Nephron progenitor cell (in vitro differentiated cells): ENCODE measurements at regions not wholly inside any gene's neighbourhood (a gene's known extent, or its start where the extent isn't known, plus 50 kb on each side); places are given as distances from the start of the nearest gene placed in this dataset.

Experiments
- DNase-seq: peaks from one replicate; pipeline ENCODE4 v3.0.0; 2021
- H3K27ac Mint-ChIP-seq: 2 replicates; pipeline ENCODE4 v1.8.0; 2021; ENCODE audit warnings: mild to moderate bottlenecking, moderate library complexity, mixed read lengths
- H3K27me3 Mint-ChIP-seq: 2 replicates; pipeline ENCODE4 v1.8.0; 2021; ENCODE audit warnings: mild to moderate bottlenecking, low read depth, mixed read lengths; ENCODE audit not compliant: poor library complexity
- H3K36me3 Mint-ChIP-seq: 2 replicates; pipeline ENCODE4 v1.8.0; 2021; ENCODE audit warnings: low read depth, mixed read lengths
- H3K4me1 Mint-ChIP-seq: 2 replicates; pipeline ENCODE4 v1.8.0; 2021; ENCODE audit warnings: mixed read lengths
- H3K4me3 Mint-ChIP-seq: 2 replicates; pipeline ENCODE4 v1.8.0; 2021; ENCODE audit warnings: mild to moderate bottlenecking, moderate library complexity, mixed read lengths
- H3K9me3 Mint-ChIP-seq: 2 replicates; pipeline ENCODE4 v1.8.0; 2021; ENCODE audit warnings: mild to moderate bottlenecking, moderate library complexity, mixed read lengths
- TF ChIP-seq, protein P1 (sequence below): fragments of 200-600 bp; sonication (generic); IDR thresholded peaks from 2 replicates; pipeline ENCODE4 v1.5.0; 2021; ENCODE audit warnings: antibody characterized with exemption

DNA sequence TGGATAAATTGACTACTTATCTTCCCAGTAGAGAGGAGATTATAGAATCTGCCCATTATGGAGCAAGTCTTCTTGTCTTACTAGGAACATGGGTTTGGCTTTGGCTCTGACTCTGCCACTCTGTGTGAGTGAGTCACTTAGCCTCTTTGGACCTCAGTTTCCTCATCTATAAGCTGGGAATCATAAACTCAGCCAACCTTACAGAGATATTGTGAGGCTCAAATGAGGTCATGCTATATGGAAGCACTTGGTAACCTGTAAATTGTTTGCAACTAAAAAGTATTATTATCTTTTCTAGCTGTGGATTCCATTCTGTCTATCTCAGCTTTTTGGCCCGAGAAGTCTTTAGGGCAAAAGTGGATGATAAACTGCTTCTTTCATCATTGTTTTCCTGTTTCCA, 186.8 kb upstream of the TSC22D1 start:
- Mint-ChIP-seq H3K36me3 (no peaks in the 10 kb centered on the region), H3K27ac (no peak overlapping the region), H3K4me3 (no peak overlapping the region), H3K27me3 (peaks cover 4% of the 10 kb centered on the region), H3K4me1 (peaks cover 77% of the 10 kb centered on the region), H3K9me3 (peaks cover 4% of the 10 kb centered on the region)
- no peak for DNase-seq
- TF ChIP-seq, protein P1, sequence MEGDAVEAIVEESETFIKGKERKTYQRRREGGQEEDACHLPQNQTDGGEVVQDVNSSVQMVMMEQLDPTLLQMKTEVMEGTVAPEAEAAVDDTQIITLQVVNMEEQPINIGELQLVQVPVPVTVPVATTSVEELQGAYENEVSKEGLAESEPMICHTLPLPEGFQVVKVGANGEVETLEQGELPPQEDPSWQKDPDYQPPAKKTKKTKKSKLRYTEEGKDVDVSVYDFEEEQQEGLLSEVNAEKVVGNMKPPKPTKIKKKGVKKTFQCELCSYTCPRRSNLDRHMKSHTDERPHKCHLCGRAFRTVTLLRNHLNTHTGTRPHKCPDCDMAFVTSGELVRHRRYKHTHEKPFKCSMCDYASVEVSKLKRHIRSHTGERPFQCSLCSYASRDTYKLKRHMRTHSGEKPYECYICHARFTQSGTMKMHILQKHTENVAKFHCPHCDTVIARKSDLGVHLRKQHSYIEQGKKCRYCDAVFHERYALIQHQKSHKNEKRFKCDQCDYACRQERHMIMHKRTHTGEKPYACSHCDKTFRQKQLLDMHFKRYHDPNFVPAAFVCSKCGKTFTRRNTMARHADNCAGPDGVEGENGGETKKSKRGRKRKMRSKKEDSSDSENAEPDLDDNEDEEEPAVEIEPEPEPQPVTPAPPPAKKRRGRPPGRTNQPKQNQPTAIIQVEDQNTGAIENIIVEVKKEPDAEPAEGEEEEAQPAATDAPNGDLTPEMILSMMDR = no peak

- Mint-ChIP-seq H3K27me3 (peaks cover 4% of the 10 kb centered on the region), H3K4me1 (peaks cover 59% of the 10 kb centered on the region), H3K27ac (no peak overlapping the region), H3K4me3 (no peak overlapping the region), H3K9me3 (peaks cover 4% of the 10 kb centered on the region), H3K36me3 (no peaks in the 10 kb centered on the region)
- TF ChIP-seq, protein P1 = no peak
- DNase-seq = no peak
These were observed 184.3 kb upstream of the TSC22D1 start for GRCh38 chr13:44760434-44760833.

DNA sequence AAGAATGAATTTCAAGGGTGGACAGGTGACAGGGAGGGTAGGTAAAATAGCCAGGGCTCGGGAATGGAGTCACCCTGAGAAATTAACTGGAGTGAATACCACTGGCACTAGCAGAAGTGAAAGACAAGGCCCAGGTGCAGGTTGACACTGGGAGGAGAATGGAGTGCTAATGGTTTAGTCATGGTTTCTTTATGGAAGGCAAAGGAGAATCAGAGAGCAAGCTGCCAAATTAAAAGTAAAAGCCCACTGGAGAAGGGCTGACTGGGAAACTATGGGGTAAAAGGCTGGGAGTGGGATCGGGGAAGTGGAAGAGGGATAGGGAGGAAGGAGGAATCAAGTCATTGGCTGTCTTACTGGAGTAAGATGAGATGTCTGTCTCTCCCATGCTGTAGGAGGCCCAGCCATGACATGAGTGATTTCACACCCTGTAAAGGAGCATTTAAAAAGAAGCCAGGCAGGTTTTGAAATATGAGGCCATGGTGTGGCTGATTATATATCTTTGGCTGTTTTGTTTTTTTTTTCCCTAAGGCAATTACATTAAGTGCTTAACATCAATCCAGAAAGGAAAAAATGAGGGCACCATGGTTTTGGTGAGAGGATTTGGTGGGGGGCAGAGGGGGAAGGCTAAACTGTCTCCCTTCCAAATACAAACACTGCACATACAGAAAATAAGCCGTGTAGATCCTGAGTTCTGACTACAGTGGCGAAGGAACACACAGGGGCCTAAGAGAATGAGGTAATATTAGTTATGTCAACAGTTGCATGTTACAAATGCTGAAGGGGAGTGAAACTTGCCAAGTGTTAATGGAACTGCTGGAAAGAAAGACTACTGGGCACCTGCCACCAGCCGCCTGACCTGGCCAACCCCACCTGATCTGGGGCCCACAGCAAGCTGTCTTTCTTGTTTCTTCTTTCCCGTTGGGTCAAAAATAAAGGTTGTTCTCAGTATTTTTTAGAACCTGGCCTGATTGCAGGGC, 183.5 kb upstream of the TSC22D1 start:
- no peak for DNase-seq
- H3K36me3 Mint-ChIP-seq = no peaks in the 10 kb centered on the region
- H3K4me1 Mint-ChIP-seq = peaks cover 53% of the 10 kb centered on the region
- H3K27me3 Mint-ChIP-seq = peaks cover 4% of the 10 kb centered on the region
- peak overlapping the region; percentile 92 for H3K27ac Mint-ChIP-seq
- TF ChIP-seq, protein P1 = no peak
- H3K9me3 Mint-ChIP-seq = peaks cover 4% of the 10 kb centered on the region
- peak overlapping the region; percentile 43 for H3K4me3 Mint-ChIP-seq

DNA sequence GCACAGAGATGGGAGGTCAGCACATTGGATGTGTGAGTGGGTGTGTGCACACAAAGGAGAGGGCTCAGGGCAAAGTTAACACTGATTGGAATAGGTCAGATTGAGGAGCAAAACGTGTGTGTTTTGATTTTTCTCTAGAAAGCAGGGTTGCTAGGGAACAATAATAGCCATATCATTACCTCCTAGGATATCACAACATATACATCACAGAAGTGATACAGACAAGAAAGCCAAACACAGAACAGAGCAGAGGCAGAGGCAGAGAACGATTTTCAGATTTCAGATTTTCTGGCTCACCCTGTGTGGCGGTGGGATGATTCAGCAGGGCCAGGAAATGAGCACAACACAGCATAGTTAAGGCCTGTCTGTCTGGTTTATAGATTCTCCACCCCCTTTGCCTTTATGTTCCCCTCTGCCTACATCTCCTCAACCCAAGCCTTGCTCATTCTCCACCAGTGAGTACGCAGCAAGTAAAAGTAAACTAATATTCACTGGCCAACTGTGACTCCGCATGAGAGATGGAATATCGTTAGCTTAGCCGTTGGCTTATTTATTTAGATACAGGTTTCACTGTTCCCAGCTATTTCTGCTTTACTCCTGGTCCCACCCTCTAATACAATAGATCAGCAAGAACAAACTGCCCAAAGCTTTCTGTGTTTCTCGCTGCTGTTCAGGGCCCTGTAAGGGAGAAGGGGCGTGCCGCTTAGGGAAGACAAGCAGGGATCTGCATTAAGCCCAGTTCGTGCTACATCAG, 182.7 kb upstream of the TSC22D1 start:
- peak overlapping the region; percentile 92 for H3K27ac Mint-ChIP-seq
- no peak for DNase-seq
- TF ChIP-seq, protein P1 = no peak
- no peaks in the 10 kb centered on the region for H3K36me3 Mint-ChIP-seq
- H3K9me3 Mint-ChIP-seq = peaks cover 4% of the 10 kb centered on the region
- peaks cover 4% of the 10 kb centered on the region for H3K27me3 Mint-ChIP-seq
- H3K4me1 Mint-ChIP-seq = peaks cover 45% of the 10 kb centered on the region
- peak overlapping the region; percentile 43 for H3K4me3 Mint-ChIP-seq

DNA sequence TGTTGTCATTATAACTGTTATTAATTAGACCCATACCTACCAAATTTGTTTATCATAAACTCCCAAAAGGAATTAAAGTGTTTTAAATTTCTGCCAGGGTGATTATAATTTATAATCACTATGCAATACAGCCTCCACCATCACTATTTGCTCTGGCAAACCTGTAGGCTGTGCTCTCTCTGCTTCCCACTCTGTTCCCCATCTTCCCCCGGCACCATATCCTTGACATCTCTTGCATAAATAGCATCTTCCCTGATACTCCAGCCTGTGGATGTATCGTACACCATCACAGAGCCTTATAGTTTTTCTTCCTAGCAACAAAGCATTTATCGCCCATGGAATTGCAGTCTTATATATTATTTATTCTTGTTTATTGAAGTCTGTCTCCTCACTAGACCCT, 181.5 kb upstream of the TSC22D1 start:
- TF ChIP-seq, protein P1 = no peak
- H3K27ac Mint-ChIP-seq = no peak overlapping the region
- no peak overlapping the region for H3K4me3 Mint-ChIP-seq
- no peaks in the 10 kb centered on the region for H3K36me3 Mint-ChIP-seq
- H3K27me3 Mint-ChIP-seq = peaks cover 4% of the 10 kb centered on the region
- H3K4me1 Mint-ChIP-seq = peaks cover 39% of the 10 kb centered on the region
- DNase-seq = no peak
- peaks cover 4% of the 10 kb centered on the region for H3K9me3 Mint-ChIP-seq
